NT2/D1 (cell line): ENCODE measurements at regions not wholly inside any gene's neighbourhood (a gene's known extent, or its start where the extent isn't known, plus 50 kb on each side); places are given as distances from the start of the nearest gene placed in this dataset.

ENCODE experiments used
- SUZ12 ChIP-seq: IDR thresholded peaks from 2 replicates; pipeline ENCODE4 v1.6.1; 2011; ENCODE audit not compliant: insufficient read length, insufficient read depth; ENCODE audit errors: extremely low read depth
- YY1 ChIP-seq: IDR thresholded peaks from 2 replicates; pipeline ENCODE4 v1.6.1; 2011; ENCODE audit not compliant: insufficient read length, insufficient read depth
- ZNF274 ChIP-seq: IDR thresholded peaks from 2 replicates; pipeline ENCODE4 v1.6.1; 2011; ENCODE audit warnings: mild to moderate bottlenecking, low read depth, low read length

DNA sequence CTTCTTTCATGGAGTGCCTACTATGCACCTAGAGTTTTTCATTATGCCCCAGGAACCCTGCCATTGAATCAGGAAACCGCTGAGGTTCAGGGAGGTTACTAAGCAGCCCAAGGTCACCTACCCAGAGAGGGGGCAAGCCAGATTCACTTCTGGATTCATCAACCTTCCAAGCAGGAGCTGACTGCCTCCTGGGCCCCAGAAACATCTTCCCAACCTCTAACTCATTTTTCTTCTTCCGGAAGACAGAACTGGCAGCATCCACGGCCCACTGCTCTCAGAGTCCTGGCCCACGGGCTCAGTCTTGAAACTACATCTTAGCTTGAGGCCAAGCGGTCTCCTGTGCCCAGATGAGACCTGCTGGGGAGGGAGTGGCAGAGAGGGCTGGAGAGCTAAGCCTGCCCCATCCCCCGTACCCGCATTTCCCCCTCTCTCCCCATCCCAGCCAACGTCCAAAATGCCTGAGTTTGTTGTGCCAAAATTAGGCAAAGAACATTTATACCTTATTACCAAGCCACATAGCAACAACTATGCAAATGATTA is 281.0 kb downstream of the CDC5L start:
- TF ChIP-seq YY1: no peak
- no peak for TF ChIP-seq ZNF274
- no peak for TF ChIP-seq SUZ12
